ENCODE measurements at regions not wholly inside any gene's neighbourhood (a gene's known extent, or its start where the extent isn't known, plus 50 kb on each side); places are given as distances from the start of the nearest gene placed in this dataset.

DNA sequence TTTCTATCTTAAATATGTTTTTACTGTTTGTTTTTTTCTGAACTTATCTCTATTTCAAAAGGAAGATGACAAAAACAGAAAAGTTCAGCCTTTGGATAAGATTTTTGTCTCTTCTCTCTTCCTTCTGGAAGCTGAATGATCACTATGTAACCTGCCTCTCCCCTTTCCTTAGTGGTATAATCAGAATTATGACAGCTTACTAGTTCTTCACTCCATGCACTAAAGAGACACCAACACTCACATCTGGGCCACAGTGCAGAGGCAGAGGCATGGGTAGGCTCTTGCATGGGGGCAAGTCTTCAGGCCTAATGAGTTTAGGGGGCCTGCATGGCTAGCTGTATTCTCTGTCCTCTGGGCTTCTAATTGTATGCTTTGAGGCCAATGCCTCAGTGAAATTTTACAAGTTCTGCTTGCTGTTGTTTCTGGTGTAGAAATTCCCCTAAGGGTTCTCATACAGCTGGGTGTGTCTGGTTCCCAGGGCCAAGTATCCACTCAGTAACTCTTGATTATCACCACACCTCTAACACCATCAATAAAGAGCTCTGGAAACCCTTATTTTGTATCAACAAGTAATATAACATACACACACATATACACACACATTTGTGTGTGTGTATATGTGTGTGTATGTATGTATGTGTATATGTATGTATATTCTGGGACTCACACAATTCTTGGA, 96.8 kb upstream of the POM121L12 start:
- intact Hi-C loops (cut with DNase I; ENCODE audit: low total_unique reads): no loop called here

DNA sequence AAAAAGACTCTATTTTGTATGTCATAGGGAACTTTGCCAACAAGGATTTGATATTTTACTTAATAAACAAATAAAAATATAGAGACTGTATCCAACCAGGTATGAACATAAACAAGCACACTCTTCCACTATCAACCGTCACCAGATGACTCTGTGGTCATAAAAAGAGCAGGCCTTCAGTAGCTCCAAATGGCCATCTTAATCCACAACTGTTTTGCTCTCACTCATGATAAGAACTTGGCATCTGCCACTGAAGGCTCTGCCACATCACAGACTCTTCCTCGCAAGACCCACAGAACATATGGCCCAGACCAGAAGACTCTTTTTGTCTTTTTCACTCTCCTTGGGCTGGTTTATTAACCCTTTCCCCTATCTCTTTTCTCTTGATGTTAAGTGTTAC, 98.7 kb upstream of the POM121L12 start:
- TF ChIP-seq POLR2A (IDR thresholded peaks at IDR 0.05): no peak
- TF ChIP-seq, protein P1, sequence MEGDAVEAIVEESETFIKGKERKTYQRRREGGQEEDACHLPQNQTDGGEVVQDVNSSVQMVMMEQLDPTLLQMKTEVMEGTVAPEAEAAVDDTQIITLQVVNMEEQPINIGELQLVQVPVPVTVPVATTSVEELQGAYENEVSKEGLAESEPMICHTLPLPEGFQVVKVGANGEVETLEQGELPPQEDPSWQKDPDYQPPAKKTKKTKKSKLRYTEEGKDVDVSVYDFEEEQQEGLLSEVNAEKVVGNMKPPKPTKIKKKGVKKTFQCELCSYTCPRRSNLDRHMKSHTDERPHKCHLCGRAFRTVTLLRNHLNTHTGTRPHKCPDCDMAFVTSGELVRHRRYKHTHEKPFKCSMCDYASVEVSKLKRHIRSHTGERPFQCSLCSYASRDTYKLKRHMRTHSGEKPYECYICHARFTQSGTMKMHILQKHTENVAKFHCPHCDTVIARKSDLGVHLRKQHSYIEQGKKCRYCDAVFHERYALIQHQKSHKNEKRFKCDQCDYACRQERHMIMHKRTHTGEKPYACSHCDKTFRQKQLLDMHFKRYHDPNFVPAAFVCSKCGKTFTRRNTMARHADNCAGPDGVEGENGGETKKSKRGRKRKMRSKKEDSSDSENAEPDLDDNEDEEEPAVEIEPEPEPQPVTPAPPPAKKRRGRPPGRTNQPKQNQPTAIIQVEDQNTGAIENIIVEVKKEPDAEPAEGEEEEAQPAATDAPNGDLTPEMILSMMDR (IDR thresholded peaks at IDR 0.05): no peak
- 37 to 39% methylated on average over 2 of the region's 2 CpGs for WGBS, 2 donors
- H3K4me3 ChIP-seq (ENCODE audit: low read depth, poor library complexity, severe bottlenecking): no peak overlapping the region
- intact Hi-C loops (cut with DNase I; ENCODE audit: low total_unique reads): no loop called here
- DNase-seq (ENCODE audit: low spot score in 2 of 2): no peak

More for the DNA sequence above, 96.8 kb upstream of the POM121L12 start:
- DNase-seq (ENCODE audit: low spot score in 2 of 2): no peak
- TF ChIP-seq, protein P1 (IDR thresholded peaks at IDR 0.05): no peak
- no peak for TF ChIP-seq POLR2A (IDR thresholded peaks at IDR 0.05)
- H3K4me3 ChIP-seq (ENCODE audit: low read depth, poor library complexity, severe bottlenecking): no peak overlapping the region

DNA sequence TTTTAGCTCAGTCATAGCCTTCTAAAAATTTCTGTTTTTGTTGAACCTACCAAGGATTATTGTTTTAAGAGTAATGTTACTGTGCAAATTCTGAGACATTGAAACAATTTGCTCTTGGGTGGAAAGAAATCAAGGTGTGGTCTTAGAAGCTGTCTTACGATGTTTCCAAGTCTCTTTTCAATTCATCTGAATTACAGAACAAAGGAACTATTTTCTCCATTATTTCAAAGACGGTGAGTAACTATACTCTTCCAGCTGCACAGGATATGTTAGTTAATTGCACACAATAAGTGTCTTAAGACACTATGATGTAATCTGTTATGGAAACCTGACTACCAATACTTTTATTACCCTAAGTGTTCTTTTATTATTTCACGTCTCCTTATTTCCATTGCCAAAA, 106.8 kb upstream of the POM121L12 start:
- 63 to 64% methylated on average over 3 of the region's 3 CpGs for WGBS, 2 donors
- no peak for DNase-seq (ENCODE audit: low spot score in 2 of 2)
- no peak for TF ChIP-seq POLR2A (IDR thresholded peaks at IDR 0.05)
- TF ChIP-seq, protein P1 (IDR thresholded peaks at IDR 0.05): no peak
- intact Hi-C loops (cut with DNase I; ENCODE audit: low total_unique reads): no loop called here
- H3K4me3 ChIP-seq (ENCODE audit: low read depth, poor library complexity, severe bottlenecking): no peak overlapping the region

DNA sequence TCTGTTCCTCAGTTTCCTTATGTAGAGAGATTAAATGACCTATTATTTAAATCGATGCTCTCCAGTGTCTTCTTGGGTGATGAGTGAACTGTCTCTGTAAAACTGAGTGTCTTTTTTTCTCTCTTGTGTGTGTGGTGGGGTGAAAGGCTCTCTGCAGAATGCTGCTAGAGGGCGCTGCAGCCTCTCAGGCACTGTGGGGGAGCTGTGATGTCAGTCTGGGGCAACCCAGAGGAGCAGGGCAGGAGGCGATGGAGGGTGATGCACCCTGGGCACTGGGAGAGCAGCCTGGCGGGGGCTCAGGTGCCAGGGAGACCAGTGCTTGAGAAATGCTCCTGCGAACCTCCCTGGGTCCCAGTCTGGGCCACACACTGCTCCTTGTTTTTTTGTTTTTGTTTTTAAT, 110.1 kb upstream of the POM121L12 start:
- TF ChIP-seq POLR2A (IDR thresholded peaks at IDR 0.05): no peak
- TF ChIP-seq, protein P1 (IDR thresholded peaks at IDR 0.05): no peak
- 89 to 97% methylated on average over 5 of the region's 5 CpGs for WGBS, 2 donors
- no peak overlapping the region for H3K4me3 ChIP-seq (ENCODE audit: low read depth, poor library complexity, severe bottlenecking)
- intact Hi-C loops (cut with DNase I; ENCODE audit: low total_unique reads): no loop called here
- DNase-seq (ENCODE audit: low spot score in 2 of 2): no peak

DNA sequence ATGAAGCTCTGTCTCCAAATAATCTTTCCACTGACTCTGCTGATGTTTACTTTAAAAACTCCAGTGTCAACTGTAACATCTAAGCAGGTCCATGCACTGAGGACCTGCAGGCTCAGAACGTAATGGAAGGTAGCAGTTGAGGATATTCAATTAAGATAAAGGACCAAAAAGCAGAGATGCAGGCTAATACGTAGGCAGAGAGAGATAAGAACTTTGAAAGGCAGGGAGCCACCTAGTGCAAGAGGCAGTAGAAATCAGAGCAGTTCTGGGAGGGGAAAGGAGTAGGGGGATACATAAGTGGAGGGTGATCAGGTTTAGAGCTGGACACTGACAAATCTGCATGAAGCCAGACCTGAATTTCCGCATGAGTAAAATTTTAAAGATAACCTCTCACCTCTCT, 114.5 kb upstream of the POM121L12 start:
- 53 to 68% methylated on average over 3 of the region's 3 CpGs for WGBS, 2 donors
- no peak for TF ChIP-seq POLR2A (IDR thresholded peaks at IDR 0.05)
- TF ChIP-seq, protein P1 (IDR thresholded peaks at IDR 0.05): no peak
- intact Hi-C loops (cut with DNase I; ENCODE audit: low total_unique reads): no loop called here
- H3K4me3 ChIP-seq (ENCODE audit: low read depth, poor library complexity, severe bottlenecking): no peak overlapping the region
- DNase-seq (ENCODE audit: low spot score in 2 of 2): no peak

DNA sequence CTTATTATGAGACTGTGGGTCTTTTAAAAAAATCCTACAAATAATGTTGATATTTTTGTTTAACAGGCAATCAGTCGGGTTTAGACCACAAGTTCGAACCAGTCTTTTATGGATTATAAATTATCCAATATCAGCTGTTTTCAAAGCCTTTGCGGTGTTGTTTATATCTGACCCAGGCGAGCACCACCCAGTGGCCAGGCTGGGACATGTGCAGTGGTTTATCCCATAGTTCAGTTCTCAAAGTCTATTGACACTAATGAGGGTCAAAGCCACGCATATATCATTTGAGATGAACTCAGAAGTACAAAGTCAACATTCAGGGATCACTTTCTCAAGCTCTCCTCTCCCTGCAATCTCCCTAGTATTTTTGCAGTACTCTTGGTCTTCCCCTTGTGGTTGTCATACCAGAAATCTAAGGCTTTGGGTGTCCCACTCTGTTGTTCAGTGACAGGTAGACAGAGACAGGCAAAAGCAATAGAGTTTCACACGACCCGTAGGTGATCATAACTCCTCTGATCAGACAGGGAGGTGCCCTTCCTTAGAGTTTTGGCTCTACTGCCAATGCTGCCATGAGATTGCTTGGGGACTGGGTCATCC, 117.4 kb upstream of the POM121L12 start:
- intact Hi-C loops (cut with DNase I; ENCODE audit: low total_unique reads): no loop called here
- 67 to 71% methylated on average over 7 of the region's 7 CpGs for WGBS, 2 donors
- no peak for DNase-seq (ENCODE audit: low spot score in 2 of 2)
- no peak overlapping the region for H3K4me3 ChIP-seq (ENCODE audit: low read depth, poor library complexity, severe bottlenecking)
- TF ChIP-seq, protein P1 (IDR thresholded peaks at IDR 0.05): no peak
- no peak for TF ChIP-seq POLR2A (IDR thresholded peaks at IDR 0.05)

Measured in lower leg skin (tissue), 4 donors.